Kidney glomerular epithelial cell (primary cell): ENCODE measurements at regions not wholly inside any gene's neighbourhood (a gene's known extent, or its start where the extent isn't known, plus 50 kb on each side); places are given as distances from the start of the nearest gene placed in this dataset.

ENCODE experiments used
- DNase-seq: peaks from one replicate; lab custom pipeline; 2025; lab: John Stamatoyannopoulos, UW

- DNase-seq: no peak
Measured at GRCh38 chr6:167442796-167443680, 118.2 kb downstream of the TTLL2 start.

- DNase-seq: no peak
Measured at GRCh38 chr6:167444602-167445346, 119.9 kb downstream of the TTLL2 start.

GRCh38 chr6:167445568-167445967 lies 120.7 kb downstream of the TTLL2 start:
- DNase-seq: no peak

GRCh38 chr6:167446046-167446445 lies 121.2 kb downstream of the TTLL2 start:
- DNase-seq: no peak

GRCh38 chr6:167446971-167447370 lies 122.1 kb downstream of the TTLL2 start:
- no peak for DNase-seq

GRCh38 chr6:167448378-167448777 lies 123.5 kb downstream of the TTLL2 start:
- no peak for DNase-seq

- no peak for DNase-seq
Measured at GRCh38 chr6:167449094-167449861, 124.4 kb downstream of the TTLL2 start.

- DNase-seq: no peak
Measured at GRCh38 chr6:167450626-167451025, 125.7 kb downstream of the TTLL2 start.

GRCh38 chr6:167452338-167453081 lies 127.6 kb downstream of the TTLL2 start:
- DNase-seq: no peak

- no peak for DNase-seq
Measured at GRCh38 chr6:167453082-167453446, 128.2 kb downstream of the TTLL2 start.

GRCh38 chr6:167454003-167454402 lies 129.1 kb downstream of the TTLL2 start:
- DNase-seq: no peak

GRCh38 chr6:167455371-167455770 lies 130.5 kb downstream of the TTLL2 start:
- no peak for DNase-seq

- no peak for DNase-seq
Measured at GRCh38 chr6:167462514-167463312, 137.8 kb downstream of the TTLL2 start.

GRCh38 chr6:167464177-167464576 lies 139.3 kb downstream of the TTLL2 start:
- no peak for DNase-seq

GRCh38 chr6:167465482-167465881 lies 140.6 kb downstream of the TTLL2 start:
- DNase-seq: no peak

GRCh38 chr6:167467282-167467681 lies 142.4 kb downstream of the TTLL2 start:
- no peak for DNase-seq

- no peak for DNase-seq
Measured at GRCh38 chr6:167467793-167468431, 143.0 kb downstream of the TTLL2 start.

- DNase-seq: no peak
Measured at GRCh38 chr6:167469101-167469500, 144.2 kb downstream of the TTLL2 start.

- no peak for DNase-seq
Measured at GRCh38 chr6:167469672-167470071, 144.8 kb downstream of the TTLL2 start.

- no peak for DNase-seq
Measured at GRCh38 chr6:167470101-167470835, 145.4 kb downstream of the TTLL2 start.
